SJSA1 (cell line): ENCODE measurements at regions not wholly inside any gene's neighbourhood (a gene's known extent, or its start where the extent isn't known, plus 50 kb on each side); places are given as distances from the start of the nearest gene placed in this dataset.
"Not testable (repeated sequence)": the region's sequence is repeated elsewhere in the genome, so short reads cannot be mapped to it uniquely, and the experiment has no call there.

ENCODE experiments used
- DNase-seq, 2 experiments: peaks; one replicate each; pipeline ENCODE4 v3.0.0-alpha.2; 2015 to 2020; ENCODE audit warnings: low spot score in 2 of 2, low read depth in 1 of 2
- H3K27ac ChIP-seq: fragments of 250-450 bp; sonication (Bioruptor Pico); 2 replicates; pipeline ENCODE4 v1.5.1; 2020; ENCODE audit warnings: mild to moderate bottlenecking, moderate library complexity
- H3K27me3 ChIP-seq: fragments of 250-450 bp; sonication (Bioruptor Pico); replicated peaks from 2 replicates; pipeline ENCODE4 v1.5.1; 2020; ENCODE audit warnings: mild to moderate bottlenecking, moderate library complexity
- H3K36me3 ChIP-seq: fragments of 250-450 bp; sonication (Bioruptor Pico); 2 replicates; pipeline ENCODE4 v1.5.1; 2020; ENCODE audit warnings: mild to moderate bottlenecking
- H3K4me1 ChIP-seq: fragments of 250-450 bp; sonication (Bioruptor Pico); replicated peaks from 2 replicates; pipeline ENCODE4 v1.6.1; 2021; ENCODE audit warnings: mild to moderate bottlenecking
- H3K4me3 ChIP-seq: fragments of 250-450 bp; sonication (Bioruptor Pico); 2 replicates; pipeline ENCODE4 v1.5.1; 2020; ENCODE audit warnings: mild to moderate bottlenecking
- H3K9me3 ChIP-seq: fragments of 250-450 bp; sonication (Bioruptor Pico); replicated peaks from 2 replicates; pipeline ENCODE4 v1.5.1; 2020; ENCODE audit warnings: mild to moderate bottlenecking

DNA sequence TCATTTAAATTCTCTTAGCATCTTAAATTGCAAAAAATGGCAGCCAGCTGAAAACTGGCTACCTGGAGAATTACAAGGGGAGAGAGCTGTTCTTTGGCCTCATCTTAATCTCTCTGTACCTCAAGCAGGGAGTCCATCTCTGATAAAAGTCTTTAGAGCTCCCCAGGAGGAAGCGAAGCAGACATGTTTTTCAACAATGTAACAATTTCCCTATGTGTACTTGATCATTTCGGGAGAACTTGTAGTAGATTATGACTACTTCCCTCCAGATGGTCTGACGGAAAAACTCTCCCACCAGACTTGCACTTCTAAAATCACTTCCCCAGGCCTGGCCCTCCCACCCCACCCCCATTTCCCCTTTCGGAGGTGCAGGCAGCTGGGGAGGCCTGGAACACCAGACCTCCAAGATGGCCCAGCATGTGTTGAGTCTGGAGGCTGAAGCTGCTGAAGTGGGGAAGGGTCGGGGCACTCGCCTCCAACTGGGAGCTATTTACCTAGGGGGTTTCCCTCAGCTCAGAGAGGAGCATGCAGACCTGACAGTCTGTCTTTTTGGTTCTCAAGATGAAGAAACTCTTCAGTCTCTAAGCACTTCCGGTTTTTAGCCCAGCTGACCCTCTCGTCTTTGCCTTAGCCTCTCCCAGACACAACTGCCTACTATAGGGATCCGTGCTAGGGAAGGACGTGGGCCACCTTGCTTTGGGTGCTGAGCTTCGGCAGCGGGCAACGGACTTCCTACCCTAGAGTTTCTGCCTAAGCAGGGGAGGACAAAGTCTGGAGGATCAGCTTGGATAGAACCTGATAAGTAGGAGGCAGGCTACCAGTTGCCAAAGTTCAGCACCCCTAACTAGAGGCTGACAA, 164.0 kb upstream of the TBL1XR1 start:
- Histone ChIP-seq H3K27me3 (no peaks in the 10 kb centered on the region), H3K27ac (peak overlapping the region; percentile 44; the same call in 1 of the 2 replicates), H3K4me1 (peaks cover 42% of the 10 kb centered on the region), H3K4me3 (no peak overlapping the region), H3K36me3 (no peaks in the 10 kb centered on the region), H3K9me3 (no peaks in the 10 kb centered on the region)
- no peak for DNase-seq

- no peaks in the 10 kb centered on the region for H3K36me3 ChIP-seq
- H3K9me3 ChIP-seq, result no peaks in the 10 kb centered on the region
- no peaks in the 10 kb centered on the region for H3K27me3 ChIP-seq
- no peak overlapping the region for H3K27ac ChIP-seq
- H3K4me1 ChIP-seq, result peaks cover 28% of the 10 kb centered on the region
- no peak for DNase-seq
- no peak overlapping the region for H3K4me3 ChIP-seq
Measured at GRCh38 chr3:177362626-177363025, 165.3 kb upstream of the TBL1XR1 start.

DNA sequence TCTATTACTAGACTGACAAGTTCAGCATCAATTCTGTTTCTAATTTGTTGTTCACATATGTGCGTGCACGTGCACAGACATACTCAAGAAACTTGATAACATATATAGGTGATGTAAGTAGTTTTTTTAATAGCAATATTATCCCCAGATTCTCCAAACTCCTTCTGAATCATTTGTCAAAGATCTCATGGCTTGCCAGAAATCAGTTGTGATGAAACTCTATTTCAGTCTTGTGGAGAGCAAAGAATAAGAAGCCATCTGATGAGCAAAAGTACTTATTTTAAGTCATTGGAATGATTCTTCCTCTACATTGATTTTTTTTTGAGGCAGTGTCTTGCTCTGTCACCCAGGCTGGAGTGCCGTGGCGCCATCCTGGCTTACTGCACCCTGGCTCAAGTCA, 167.0 kb upstream of the TBL1XR1 start:
- no peak for DNase-seq
- no peaks in the 10 kb centered on the region for H3K27me3 ChIP-seq

DNA sequence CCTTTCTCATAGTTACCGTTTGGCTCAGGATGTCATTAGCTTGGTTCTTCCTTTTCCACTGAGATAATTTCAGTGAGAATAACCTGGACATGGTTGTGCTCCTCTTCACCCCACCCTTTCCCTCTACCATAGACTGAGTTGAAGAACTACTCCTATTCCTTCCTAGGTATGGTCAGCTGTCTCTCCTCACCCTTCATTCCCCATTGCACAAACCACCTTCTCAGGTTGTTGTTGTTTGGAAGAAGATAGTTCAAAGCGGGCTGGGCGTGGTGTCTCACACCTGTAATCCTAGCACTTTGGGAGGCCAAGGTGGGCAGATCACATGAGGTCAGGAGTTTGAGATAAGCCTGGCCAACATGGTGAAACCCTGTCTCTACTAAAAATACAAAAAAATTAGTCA, 168.0 kb upstream of the TBL1XR1 start:
- DNase-seq, result not testable (repeated sequence)

More for the DNA sequence above, 167.0 kb upstream of the TBL1XR1 start:
- Histone ChIP-seq H3K4me3 (no peak overlapping the region), H3K27ac (no peak overlapping the region), H3K36me3 (no peaks in the 10 kb centered on the region), H3K4me1 (peaks cover 15% of the 10 kb centered on the region), H3K9me3 (no peaks in the 10 kb centered on the region)

DNA sequence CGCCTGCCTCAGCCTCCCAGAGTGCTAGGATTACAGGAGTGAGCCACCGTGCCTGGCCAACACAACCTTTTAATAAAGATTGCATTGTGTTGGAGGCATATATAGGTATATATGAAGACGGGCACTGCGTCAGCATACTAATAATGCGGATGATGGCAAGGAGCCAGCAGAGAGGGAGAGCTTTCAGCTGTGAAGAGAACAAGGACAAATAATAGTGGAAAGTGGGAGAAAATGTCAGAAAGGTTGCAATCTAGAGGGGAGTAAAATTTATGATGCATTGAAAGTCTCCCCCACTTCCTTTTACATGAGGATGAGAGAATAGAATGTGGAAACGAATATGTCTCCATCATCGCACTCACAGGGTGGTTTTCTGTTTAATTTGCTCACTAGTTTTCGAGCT, 170.5 kb upstream of the TBL1XR1 start:
- Histone ChIP-seq H3K4me3 (no peak overlapping the region), H3K4me1 (no peaks in the 10 kb centered on the region), H3K9me3 (no peaks in the 10 kb centered on the region), H3K27me3 (no peaks in the 10 kb centered on the region), H3K36me3 (no peaks in the 10 kb centered on the region), H3K27ac (no peak overlapping the region)
- no peak for DNase-seq

More for the DNA sequence above, 168.0 kb upstream of the TBL1XR1 start:
- not testable (repeated sequence) for H3K27me3 ChIP-seq, H3K4me3 ChIP-seq, H3K9me3 ChIP-seq, H3K36me3 ChIP-seq, H3K4me1 ChIP-seq, H3K27ac ChIP-seq

DNA sequence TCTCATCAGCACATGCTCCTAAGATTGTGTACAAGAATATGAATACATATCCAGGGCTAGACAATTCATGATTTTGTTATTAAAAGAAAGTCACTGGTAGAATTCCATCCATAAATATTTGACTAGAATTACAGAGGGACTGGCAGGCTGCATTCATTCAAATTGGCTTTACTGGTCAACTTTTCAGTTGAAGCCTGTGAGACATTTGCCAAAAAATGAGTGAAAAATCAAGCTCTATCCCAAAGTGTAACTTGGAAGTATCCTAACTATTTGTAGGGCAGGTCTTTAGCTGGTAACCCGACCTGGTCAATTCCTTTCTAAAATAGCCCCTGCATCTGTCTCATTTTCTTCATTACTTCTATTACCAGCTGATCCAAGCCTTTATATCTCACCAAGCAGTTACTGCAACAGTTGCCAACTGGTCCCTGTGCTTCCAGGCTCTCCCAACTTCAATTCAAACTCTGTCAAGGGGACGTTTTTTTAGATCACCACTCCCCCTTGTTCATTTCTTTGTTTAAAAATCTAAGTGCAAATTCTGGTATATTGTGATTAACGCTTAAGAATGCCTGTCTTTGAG, 173.1 kb upstream of the TBL1XR1 start:
- no peaks in the 10 kb centered on the region for H3K27me3 ChIP-seq

DNA sequence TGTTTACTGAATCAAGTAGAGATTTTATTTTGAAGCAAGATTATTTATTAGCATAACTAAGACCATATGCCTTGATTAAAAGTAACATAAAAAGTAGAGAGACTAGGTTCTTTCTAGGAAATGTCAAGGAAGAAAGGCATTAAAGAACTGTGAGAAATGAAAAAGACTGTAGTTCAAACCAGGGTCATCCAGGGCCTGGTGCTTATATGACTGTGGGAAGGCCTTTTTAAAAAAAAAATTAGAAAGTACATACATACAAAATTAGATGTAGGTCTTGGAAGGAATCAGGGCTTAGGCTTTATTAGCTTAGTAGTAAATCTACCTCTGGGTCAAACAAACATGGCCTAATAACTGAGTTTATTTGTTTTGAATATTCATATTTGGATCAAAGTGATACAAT, 173.9 kb upstream of the TBL1XR1 start:
- no peaks in the 10 kb centered on the region for H3K4me1 ChIP-seq
- H3K27me3 ChIP-seq, result no peaks in the 10 kb centered on the region
- no peak overlapping the region for H3K4me3 ChIP-seq
- H3K27ac ChIP-seq, result no peak overlapping the region
- no peak for DNase-seq
- H3K36me3 ChIP-seq, result no peaks in the 10 kb centered on the region
- no peaks in the 10 kb centered on the region for H3K9me3 ChIP-seq

More for the DNA sequence above, 173.1 kb upstream of the TBL1XR1 start:
- H3K27ac ChIP-seq, result no peak overlapping the region
- H3K4me3 ChIP-seq, result no peak overlapping the region
- H3K4me1 ChIP-seq, result no peaks in the 10 kb centered on the region
- no peaks in the 10 kb centered on the region for H3K36me3 ChIP-seq
- no peak for DNase-seq
- H3K9me3 ChIP-seq, result no peaks in the 10 kb centered on the region

GRCh38 chr3:177371888-177372287, 174.6 kb upstream of the TBL1XR1 start:
- no peak for DNase-seq
- Histone ChIP-seq H3K9me3 (no peaks in the 10 kb centered on the region), H3K27me3 (no peaks in the 10 kb centered on the region), H3K4me1 (no peaks in the 10 kb centered on the region), H3K36me3 (no peaks in the 10 kb centered on the region), H3K4me3 (no peak overlapping the region), H3K27ac (no peak overlapping the region)

- no peak for DNase-seq
- H3K36me3 ChIP-seq, result no peaks in the 10 kb centered on the region
- H3K4me1 ChIP-seq, result no peaks in the 10 kb centered on the region
- H3K4me3 ChIP-seq, result no peak overlapping the region
- no peaks in the 10 kb centered on the region for H3K27me3 ChIP-seq
- H3K27ac ChIP-seq, result no peak overlapping the region
- no peaks in the 10 kb centered on the region for H3K9me3 ChIP-seq
Measured at GRCh38 chr3:177374323-177374722, 177.0 kb upstream of the TBL1XR1 start.

GRCh38 chr3:177375316-177375715, 178.0 kb upstream of the TBL1XR1 start:
- Histone ChIP-seq H3K27me3 (no peaks in the 10 kb centered on the region), H3K36me3 (no peaks in the 10 kb centered on the region), H3K4me1 (no peaks in the 10 kb centered on the region), H3K4me3 (no peak overlapping the region), H3K27ac (no peak overlapping the region), H3K9me3 (no peaks in the 10 kb centered on the region; the same call in 1 of the 2 replicates)
- DNase-seq, result no peak

- no peak for DNase-seq
Measured at GRCh38 chr3:177377166-177377565, 179.9 kb upstream of the TBL1XR1 start.

GRCh38 chr3:177378168-177378567, 180.9 kb upstream of the TBL1XR1 start:
- no peak overlapping the region for H3K4me3 ChIP-seq
- no peaks in the 10 kb centered on the region for H3K27me3 ChIP-seq
- H3K27ac ChIP-seq, result no peak overlapping the region
- H3K36me3 ChIP-seq, result no peaks in the 10 kb centered on the region
- no peak for DNase-seq
- H3K9me3 ChIP-seq, result no peaks in the 10 kb centered on the region; the same call in 1 of the 2 replicates
- no peaks in the 10 kb centered on the region for H3K4me1 ChIP-seq

More at GRCh38 chr3:177377166-177377565, 179.9 kb upstream of the TBL1XR1 start:
- Histone ChIP-seq H3K4me1 (no peaks in the 10 kb centered on the region), H3K27me3 (no peaks in the 10 kb centered on the region), H3K36me3 (no peaks in the 10 kb centered on the region), H3K27ac (no peak overlapping the region), H3K9me3 (no peaks in the 10 kb centered on the region; the same call in 1 of the 2 replicates), H3K4me3 (no peak overlapping the region)

GRCh38 chr3:177379045-177379444, 181.8 kb upstream of the TBL1XR1 start:
- H3K4me1 ChIP-seq, result no peaks in the 10 kb centered on the region
- no peaks in the 10 kb centered on the region; the same call in 1 of the 2 replicates for H3K9me3 ChIP-seq
- H3K4me3 ChIP-seq, result no peak overlapping the region
- H3K36me3 ChIP-seq, result no peaks in the 10 kb centered on the region
- H3K27ac ChIP-seq, result no peak overlapping the region
- H3K27me3 ChIP-seq, result no peaks in the 10 kb centered on the region
- no peak for DNase-seq

DNA sequence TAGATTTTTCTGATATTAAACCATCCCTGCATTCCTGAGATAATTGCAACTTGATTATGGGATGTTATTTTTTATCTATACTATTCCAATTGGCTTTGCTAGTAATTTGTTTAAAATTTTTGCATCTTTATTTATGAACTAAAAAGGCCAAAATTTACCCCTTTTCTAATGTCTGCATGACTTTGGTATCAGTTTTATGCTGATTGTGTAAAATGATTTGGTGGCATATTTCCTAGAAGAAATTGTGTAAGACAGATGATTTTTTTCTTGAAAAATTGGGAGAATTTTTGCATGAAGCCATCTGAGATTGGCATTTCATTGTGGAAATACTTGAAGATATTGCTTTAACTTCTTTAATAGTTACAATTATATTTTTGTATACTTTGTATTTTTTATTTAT, 183.8 kb upstream of the TBL1XR1 start:
- Histone ChIP-seq H3K4me1 (no peaks in the 10 kb centered on the region), H3K4me3 (no peak overlapping the region), H3K9me3 (no peaks in the 10 kb centered on the region; the same call in 1 of the 2 replicates), H3K36me3 (no peaks in the 10 kb centered on the region), H3K27ac (no peak overlapping the region), H3K27me3 (no peaks in the 10 kb centered on the region)
- no peak for DNase-seq
